Activated naive CD8-positive, alpha-beta T cell treated with anti-CD3 and anti-CD28 coated beads, Interleukin-2, amount 10 ng/mL, durations not matched to agents 7 days and 5 days (primary cell): ENCODE measurements at regions not wholly inside any gene's neighbourhood (a gene's known extent, or its start where the extent isn't known, plus 50 kb on each side); places are given as distances from the start of the nearest gene placed in this dataset.

Experiments
- ATAC-seq: fragments of 150-1000 bp; cut with Tn5 transposase; one replicate; pipeline ENCODE4 v1.10.0; 2021; ENCODE audit warnings: low read depth, moderate library complexity
- POLR2A ChIA-PET: fragments of 350-600 bp; sonication (Branson Sonifier 250); formaldehyde crosslinking; loops from one replicate; lab custom pipeline; 2021; ENCODE audit warnings: antibody characterized with exemption; lab: Charles Lee
- DNase-seq: peaks from one replicate; pipeline ENCODE4 v3.0.0; 2021
- H3K27ac Mint-ChIP-seq: one replicate; pipeline ENCODE4 v1.8.0; 2022; ENCODE audit warnings: mild to moderate bottlenecking, mixed read lengths
- H3K27me3 Mint-ChIP-seq: one replicate; pipeline ENCODE4 v1.8.0; 2022; ENCODE audit warnings: mild to moderate bottlenecking, moderate library complexity, mixed read lengths
- H3K36me3 Mint-ChIP-seq: one replicate; pipeline ENCODE4 v1.8.0; 2021; ENCODE audit warnings: mild to moderate bottlenecking, mixed read lengths
- H3K4me1 Mint-ChIP-seq: one replicate; pipeline ENCODE4 v1.8.0; 2021; ENCODE audit warnings: mixed read lengths
- H3K4me3 Mint-ChIP-seq: one replicate; pipeline ENCODE4 v1.8.0; 2022; ENCODE audit warnings: mild to moderate bottlenecking, moderate library complexity, mixed read lengths
- H3K9me3 Mint-ChIP-seq: one replicate; pipeline ENCODE4 v1.8.0; 2021; ENCODE audit warnings: mixed read lengths

GRCh38 chr14:43043850-43044249, 1437.2 kb downstream of the LRFN5 start:
- Mint-ChIP-seq H3K9me3 (peaks cover 2% of the 10 kb centered on the region), H3K4me3 (no peak overlapping the region), H3K27ac (no peak overlapping the region), H3K36me3 (no peaks in the 10 kb centered on the region), H3K4me1 (no peaks in the 10 kb centered on the region), H3K27me3 (no peaks in the 10 kb centered on the region)
- no peak for DNase-seq
- POLR2A ChIA-PET, result no interaction called here
- ATAC-seq, result no peak

GRCh38 chr14:43042408-43042807, 1435.7 kb downstream of the LRFN5 start:
- Mint-ChIP-seq H3K36me3 (no peaks in the 10 kb centered on the region), H3K27me3 (no peaks in the 10 kb centered on the region), H3K4me3 (no peak overlapping the region), H3K4me1 (no peaks in the 10 kb centered on the region), H3K27ac (no peak overlapping the region), H3K9me3 (peaks cover 2% of the 10 kb centered on the region)
- ATAC-seq (no peak), DNase-seq (no peak)
- POLR2A ChIA-PET, result no interaction called here

GRCh38 chr14:43041976-43042375, 1435.3 kb downstream of the LRFN5 start:
- Mint-ChIP-seq H3K4me1 (no peaks in the 10 kb centered on the region), H3K9me3 (peaks cover 2% of the 10 kb centered on the region), H3K27ac (no peak overlapping the region), H3K4me3 (no peak overlapping the region), H3K27me3 (no peaks in the 10 kb centered on the region), H3K36me3 (no peaks in the 10 kb centered on the region)
- ATAC-seq (no peak), DNase-seq (no peak)
- POLR2A ChIA-PET, result no interaction called here

GRCh38 chr14:43041207-43041606, 1434.5 kb downstream of the LRFN5 start:
- H3K27me3 Mint-ChIP-seq, result no peaks in the 10 kb centered on the region
- H3K36me3 Mint-ChIP-seq, result no peaks in the 10 kb centered on the region
- DNase-seq, result no peak
- peaks cover 2% of the 10 kb centered on the region for H3K9me3 Mint-ChIP-seq
- no peaks in the 10 kb centered on the region for H3K4me1 Mint-ChIP-seq
- no peak overlapping the region for H3K27ac Mint-ChIP-seq
- POLR2A ChIA-PET, result no interaction called here
- H3K4me3 Mint-ChIP-seq, result no peak overlapping the region
- ATAC-seq, result no peak

GRCh38 chr14:43039881-43040280, 1433.2 kb downstream of the LRFN5 start:
- POLR2A ChIA-PET, result no interaction called here
- H3K27me3 Mint-ChIP-seq, result no peaks in the 10 kb centered on the region
- H3K36me3 Mint-ChIP-seq, result no peaks in the 10 kb centered on the region

GRCh38 chr14:43031598-43031997, 1424.9 kb downstream of the LRFN5 start:
- Mint-ChIP-seq H3K9me3 (peaks cover 2% of the 10 kb centered on the region), H3K36me3 (no peaks in the 10 kb centered on the region), H3K27ac (no peak overlapping the region), H3K4me3 (no peak overlapping the region), H3K4me1 (no peaks in the 10 kb centered on the region), H3K27me3 (no peaks in the 10 kb centered on the region)
- DNase-seq (no peak), ATAC-seq (no peak)
- POLR2A ChIA-PET, result no interaction called here

More at GRCh38 chr14:43039881-43040280, 1433.2 kb downstream of the LRFN5 start:
- ATAC-seq (no peak), DNase-seq (no peak)
- Mint-ChIP-seq H3K4me3 (no peak overlapping the region), H3K4me1 (no peaks in the 10 kb centered on the region), H3K27ac (no peak overlapping the region), H3K9me3 (no peaks in the 10 kb centered on the region)

GRCh38 chr14:43022094-43022800, 1415.6 kb downstream of the LRFN5 start:
- no peak overlapping the region for H3K4me3 Mint-ChIP-seq
- H3K4me1 Mint-ChIP-seq, result no peaks in the 10 kb centered on the region
- no peak overlapping the region for H3K27ac Mint-ChIP-seq
- POLR2A ChIA-PET, result no interaction called here
- no peaks in the 10 kb centered on the region for H3K27me3 Mint-ChIP-seq
- no peak for ATAC-seq
- H3K9me3 Mint-ChIP-seq, result peaks cover 5% of the 10 kb centered on the region
- no peaks in the 10 kb centered on the region for H3K36me3 Mint-ChIP-seq
- no peak for DNase-seq

GRCh38 chr14:43019826-43020225, 1413.2 kb downstream of the LRFN5 start:
- H3K27me3 Mint-ChIP-seq, result no peaks in the 10 kb centered on the region
- H3K4me1 Mint-ChIP-seq, result no peaks in the 10 kb centered on the region
- POLR2A ChIA-PET, result no interaction called here
- DNase-seq, result no peak
- H3K27ac Mint-ChIP-seq, result no peak overlapping the region
- H3K36me3 Mint-ChIP-seq, result no peaks in the 10 kb centered on the region
- H3K4me3 Mint-ChIP-seq, result no peak overlapping the region
- peaks cover 5% of the 10 kb centered on the region for H3K9me3 Mint-ChIP-seq
- no peak for ATAC-seq

GRCh38 chr14:43014338-43014737, 1407.7 kb downstream of the LRFN5 start:
- Mint-ChIP-seq H3K27me3 (no peaks in the 10 kb centered on the region), H3K4me1 (no peaks in the 10 kb centered on the region), H3K36me3 (no peaks in the 10 kb centered on the region), H3K9me3 (peaks cover 2% of the 10 kb centered on the region), H3K27ac (no peak overlapping the region), H3K4me3 (no peak overlapping the region)
- no peak for ATAC-seq
- POLR2A ChIA-PET, result no interaction called here
- DNase-seq, result no peak

GRCh38 chr14:43012817-43013216, 1406.1 kb downstream of the LRFN5 start:
- Mint-ChIP-seq H3K27ac (no peak overlapping the region), H3K36me3 (no peaks in the 10 kb centered on the region), H3K4me1 (no peaks in the 10 kb centered on the region), H3K4me3 (no peak overlapping the region), H3K27me3 (no peaks in the 10 kb centered on the region), H3K9me3 (peaks cover 7% of the 10 kb centered on the region)
- no peak for DNase-seq
- ATAC-seq, result no peak
- POLR2A ChIA-PET, result no interaction called here

GRCh38 chr14:43005807-43006206, 1399.1 kb downstream of the LRFN5 start:
- Mint-ChIP-seq H3K36me3 (no peaks in the 10 kb centered on the region), H3K27ac (no peak overlapping the region), H3K9me3 (peaks cover 20% of the 10 kb centered on the region), H3K4me1 (no peaks in the 10 kb centered on the region), H3K27me3 (no peaks in the 10 kb centered on the region), H3K4me3 (no peak overlapping the region)
- DNase-seq, result no peak
- ATAC-seq, result no peak
- POLR2A ChIA-PET, result no interaction called here

- no peaks in the 10 kb centered on the region for H3K4me1 Mint-ChIP-seq
- POLR2A ChIA-PET, result no interaction called here
- no peak overlapping the region for H3K4me3 Mint-ChIP-seq
- H3K27me3 Mint-ChIP-seq, result no peaks in the 10 kb centered on the region
- H3K9me3 Mint-ChIP-seq, result peaks cover 19% of the 10 kb centered on the region
- DNase-seq (no peak), ATAC-seq (no peak)
- no peak overlapping the region for H3K27ac Mint-ChIP-seq
- H3K36me3 Mint-ChIP-seq, result no peaks in the 10 kb centered on the region
Observed at GRCh38 chr14:43003845-43004244, 1397.2 kb downstream of the LRFN5 start.

GRCh38 chr14:43001731-43002130, 1395.1 kb downstream of the LRFN5 start:
- H3K9me3 Mint-ChIP-seq, result peaks cover 13% of the 10 kb centered on the region
- ATAC-seq (no peak), DNase-seq (no peak)
- H3K36me3 Mint-ChIP-seq, result no peaks in the 10 kb centered on the region
- no peak overlapping the region for H3K27ac Mint-ChIP-seq
- no peaks in the 10 kb centered on the region for H3K4me1 Mint-ChIP-seq
- POLR2A ChIA-PET, result no interaction called here
- H3K27me3 Mint-ChIP-seq, result no peaks in the 10 kb centered on the region
- H3K4me3 Mint-ChIP-seq, result no peak overlapping the region

GRCh38 chr14:42994051-42994736, 1387.5 kb downstream of the LRFN5 start:
- Mint-ChIP-seq H3K27me3 (no peaks in the 10 kb centered on the region), H3K9me3 (peaks cover 3% of the 10 kb centered on the region), H3K4me1 (no peaks in the 10 kb centered on the region), H3K27ac (no peak overlapping the region), H3K36me3 (no peaks in the 10 kb centered on the region), H3K4me3 (no peak overlapping the region)
- DNase-seq (no peak), ATAC-seq (no peak)
- POLR2A ChIA-PET, result no interaction called here
